Neural cell (in vitro differentiated cells): ENCODE measurements at regions not wholly inside any gene's neighbourhood (a gene's known extent, or its start where the extent isn't known, plus 50 kb on each side); places are given as distances from the start of the nearest gene placed in this dataset.

Experiments used
- H2AFZ ChIP-seq: fragments of 200-600, 300-800 bp; sonication (generic), shearing (Covaris generic); 2 replicates; pipeline ENCODE4 v1.6.0; 2014; ENCODE audit warnings: low read depth, mild to moderate bottlenecking, antibody characterized with exemption, low read length, moderate library complexity
- H3F3A ChIP-seq: fragments of 200-600 bp; shearing (Covaris generic); 2 replicates; pipeline ENCODE4 v1.6.1; 2016; ENCODE audit warnings: mild to moderate bottlenecking, moderate library complexity, mixed read lengths, antibody characterized with exemption, low read length; ENCODE audit not compliant: insufficient read depth, poor library complexity, severe bottlenecking
- H3K27ac ChIP-seq: fragments of 200-600, 300-800 bp; sonication (generic), shearing (Covaris generic); 2 replicates; pipeline ENCODE4 v1.5.1; 2014; ENCODE audit warnings: mild to moderate bottlenecking, low read length, moderate library complexity
- H3K27me3 ChIP-seq: fragments of 300-800, 200-600 bp; sonication (generic), shearing (Covaris generic); 2 replicates; pipeline ENCODE4 v1.6.0; 2014; ENCODE audit warnings: mild to moderate bottlenecking, low read depth, low read length, moderate library complexity; ENCODE audit not compliant: insufficient read depth
- H3K36me3 ChIP-seq: fragments of 300-800, 200-600 bp; sonication (generic), shearing (Covaris generic); 2 replicates; pipeline ENCODE4 v1.5.1; 2014; ENCODE audit warnings: mild to moderate bottlenecking, antibody characterized with exemption, low read length, moderate library complexity; ENCODE audit not compliant: insufficient read depth
- H3K4me2 ChIP-seq: fragments of 300-800, 200-600 bp; sonication (generic), shearing (Covaris generic); 2 replicates; pipeline ENCODE4 v1.6.0; 2014; ENCODE audit warnings: mild to moderate bottlenecking, low read length
- H3K4me3 ChIP-seq: fragments of 300-800, 200-600 bp; sonication (generic), shearing (Covaris generic); 2 replicates; pipeline ENCODE4 v1.5.1; 2014; ENCODE audit warnings: mild to moderate bottlenecking, low read length, moderate library complexity
- H3K79me2 ChIP-seq: fragments of 200-600 bp; shearing (Covaris generic); replicated peaks from 2 replicates; pipeline ENCODE4 v1.6.0; 2014; ENCODE audit warnings: mild to moderate bottlenecking, low read length, moderate library complexity; ENCODE audit not compliant: insufficient read depth
- H3K9ac ChIP-seq: fragments of 300-800, 200-600 bp; sonication (generic), shearing (Covaris generic); 2 replicates; pipeline ENCODE4 v1.6.1; 2016; ENCODE audit warnings: mild to moderate bottlenecking, low read length, mixed read lengths
- H3K9me2 ChIP-seq: fragments of 200-600 bp; shearing (Covaris generic); 2 replicates; pipeline ENCODE4 v1.6.1; 2016; ENCODE audit warnings: mild to moderate bottlenecking, low read length, mixed read lengths; ENCODE audit not compliant: insufficient read depth
- H3K9me3 ChIP-seq: fragments of 200-600, 300-800 bp; sonication (generic), shearing (Covaris generic); 2 replicates; pipeline ENCODE4 v1.6.1; 2016; ENCODE audit warnings: mild to moderate bottlenecking, mixed run types, low read length, moderate library complexity, mixed read lengths
- H4K20me1 ChIP-seq: fragments of 200-600 bp; shearing (Covaris generic); 2 replicates; pipeline ENCODE4 v1.6.1; 2016; ENCODE audit warnings: mild to moderate bottlenecking, mixed run types; ENCODE audit not compliant: insufficient read depth
- CTCF ChIP-seq: fragments of 450-650 bp; IDR thresholded peaks from 2 replicates; pipeline ENCODE4 v1.5.1; 2014; ENCODE audit warnings: antibody characterized with exemption, mild to moderate bottlenecking, moderate library complexity; ENCODE audit not compliant: poor library complexity, severe bottlenecking
- EP300 ChIP-seq: fragments of 450-650 bp; conservative IDR thresholded peaks from 2 replicates; pipeline ENCODE4 v1.6.1; 2014; ENCODE audit warnings: antibody characterized with exemption, mild to moderate bottlenecking, moderate library complexity; ENCODE audit not compliant: poor library complexity, severe bottlenecking
- EZH2 ChIP-seq: fragments of 200-600, 300-800 bp; shearing (Covaris generic), sonication (generic); IDR thresholded peaks from 2 replicates; pipeline ENCODE4 v1.6.1; 2014; ENCODE audit warnings: antibody characterized with exemption, low read length, borderline replicate concordance, mild to moderate bottlenecking; ENCODE audit not compliant: insufficient read depth, poor library complexity, severe bottlenecking
- MXI1 ChIP-seq: fragments of 450-650 bp; conservative IDR thresholded peaks from 2 replicates; pipeline ENCODE4 v1.6.1; 2014; ENCODE audit warnings: antibody characterized with exemption, mild to moderate bottlenecking; ENCODE audit not compliant: poor library complexity, severe bottlenecking
- POLR2AphosphoS5 ChIP-seq: IDR thresholded peaks from 2 replicates; pipeline ENCODE4 v1.6.1; 2012
- RAD21 ChIP-seq: fragments of 450-650 bp; conservative IDR thresholded peaks from 2 replicates; pipeline ENCODE4 v1.6.1; 2014; ENCODE audit warnings: antibody characterized with exemption, mild to moderate bottlenecking, moderate library complexity
- REST ChIP-seq: IDR thresholded peaks from 2 replicates; pipeline ENCODE4 v1.6.1; 2012; ENCODE audit warnings: borderline replicate concordance
- SMC3 ChIP-seq: fragments of 450-650 bp; conservative IDR thresholded peaks from 2 replicates; pipeline ENCODE4 v1.6.1; 2014; ENCODE audit warnings: antibody characterized with exemption, mild to moderate bottlenecking, moderate library complexity; ENCODE audit not compliant: poor library complexity
- TAF1 ChIP-seq: IDR thresholded peaks from 2 replicates; pipeline ENCODE4 v1.6.1; 2012; ENCODE audit warnings: low read depth

- Histone ChIP-seq H3K4me2 (no peak overlapping the region), H3K36me3 (no peaks in the 10 kb centered on the region), H4K20me1 (no peaks in the 10 kb centered on the region), H3F3A (no peaks in the 10 kb centered on the region), H3K9me3 (no peaks in the 10 kb centered on the region), H3K9me2 (no peaks in the 10 kb centered on the region), H3K9ac (no peak overlapping the region), H3K27ac (no peak overlapping the region), H3K27me3 (no peaks in the 10 kb centered on the region), H2AFZ (no peak overlapping the region), H3K79me2 (no peaks in the 10 kb centered on the region), H3K4me3 (no peak overlapping the region)
- TF ChIP-seq REST (no peak), MXI1 (no peak), SMC3 (no peak), POLR2AphosphoS5 (no peak), RAD21 (no peak), TAF1 (no peak), EZH2 (no peak), EP300 (no peak), CTCF (no peak)
Observed at GRCh38 chr9:12271421-12271891, 421.7 kb upstream of the TYRP1 start.

GRCh38 chr9:12272471-12273120 is 420.6 kb upstream of the TYRP1 start:
- Histone ChIP-seq H3K27ac (no peak overlapping the region), H3K4me2 (no peak overlapping the region), H4K20me1 (no peaks in the 10 kb centered on the region), H3K9ac (no peak overlapping the region), H2AFZ (no peak overlapping the region), H3K9me3 (no peaks in the 10 kb centered on the region), H3F3A (no peaks in the 10 kb centered on the region), H3K9me2 (no peaks in the 10 kb centered on the region), H3K79me2 (no peaks in the 10 kb centered on the region), H3K4me3 (no peak overlapping the region), H3K27me3 (no peaks in the 10 kb centered on the region), H3K36me3 (no peaks in the 10 kb centered on the region)
- TF ChIP-seq CTCF: no peak
